Osteocyte (in vitro differentiated cells): ENCODE measurements at regions not wholly inside any gene's neighbourhood (a gene's known extent, or its start where the extent isn't known, plus 50 kb on each side); places are given as distances from the start of the nearest gene placed in this dataset.
"Not testable (repeated sequence)": the region's sequence is repeated elsewhere in the genome, so short reads cannot be mapped to it uniquely, and the experiment has no call there.

Experiments used
- DNase-seq: peaks from one replicate; pipeline ENCODE4 v3.0.0; 2021; ENCODE audit warnings: mixed read lengths; ENCODE audit not compliant: unreplicated experiment; ENCODE audit errors: extremely low spot score
- H3K27ac Mint-ChIP-seq: one replicate; pipeline ENCODE4 v1.8.0; 2021; ENCODE audit warnings: mild to moderate bottlenecking, mixed read lengths; ENCODE audit not compliant: unreplicated experiment
- H3K27me3 Mint-ChIP-seq: one replicate; pipeline ENCODE4 v1.8.0; 2021; ENCODE audit warnings: mixed read lengths; ENCODE audit not compliant: unreplicated experiment
- H3K36me3 Mint-ChIP-seq: one replicate; pipeline ENCODE4 v1.8.0; 2021; ENCODE audit warnings: mixed read lengths; ENCODE audit not compliant: unreplicated experiment
- H3K4me1 Mint-ChIP-seq: one replicate; pipeline ENCODE4 v1.8.0; 2021; ENCODE audit warnings: mixed read lengths; ENCODE audit not compliant: unreplicated experiment
- H3K4me3 Mint-ChIP-seq: one replicate; pipeline ENCODE4 v1.8.0; 2021; ENCODE audit warnings: mild to moderate bottlenecking, moderate library complexity, mixed read lengths; ENCODE audit not compliant: unreplicated experiment
- H3K9me3 Mint-ChIP-seq: one replicate; pipeline ENCODE4 v1.8.0; 2021; ENCODE audit warnings: mixed read lengths; ENCODE audit not compliant: unreplicated experiment
- CTCF ChIP-seq: fragments of 200-600 bp; sonication (generic); IDR thresholded peaks from 2 replicates; pipeline ENCODE4 v1.5.0; 2021; ENCODE audit warnings: antibody characterized with exemption, mild to moderate bottlenecking, moderate library complexity

- no peak for TF ChIP-seq CTCF
- no peak overlapping the region for H3K4me3 Mint-ChIP-seq
- peaks cover 39% of the 10 kb centered on the region for H3K4me1 Mint-ChIP-seq
- DNase-seq, result no peak
- no peaks in the 10 kb centered on the region for H3K27me3 Mint-ChIP-seq
- peaks cover 20% of the 10 kb centered on the region for H3K9me3 Mint-ChIP-seq
- no peaks in the 10 kb centered on the region for H3K36me3 Mint-ChIP-seq
- H3K27ac Mint-ChIP-seq, result peak overlapping the region; percentile 85
Observed at GRCh38 chr5:174645677-174646076, 78.7 kb upstream of the MSX2 start.

GRCh38 chr5:174648618-174649017 is 75.8 kb upstream of the MSX2 start:
- not testable (repeated sequence) for H3K27me3 Mint-ChIP-seq, H3K4me3 Mint-ChIP-seq
- H3K9me3 Mint-ChIP-seq, result peaks cover 20% of the 10 kb centered on the region

GRCh38 chr5:174649391-174649790 is 75.0 kb upstream of the MSX2 start:
- no peak for TF ChIP-seq CTCF
- Mint-ChIP-seq H3K4me1 (peaks cover 14% of the 10 kb centered on the region), H3K27me3 (peaks cover 5% of the 10 kb centered on the region), H3K4me3 (no peak overlapping the region), H3K9me3 (peaks cover 20% of the 10 kb centered on the region), H3K27ac (no peak overlapping the region), H3K36me3 (no peaks in the 10 kb centered on the region)
- DNase-seq, result no peak

More at GRCh38 chr5:174648618-174649017, 75.8 kb upstream of the MSX2 start:
- DNase-seq, H3K36me3 Mint-ChIP-seq, H3K27ac Mint-ChIP-seq: not testable (repeated sequence)
- peaks cover 22% of the 10 kb centered on the region for H3K4me1 Mint-ChIP-seq

- Mint-ChIP-seq H3K9me3 (no peaks in the 10 kb centered on the region), H3K27me3 (peaks cover 18% of the 10 kb centered on the region), H3K36me3 (no peaks in the 10 kb centered on the region), H3K4me3 (no peak overlapping the region), H3K27ac (no peak overlapping the region), H3K4me1 (peaks cover 3% of the 10 kb centered on the region)
- no peak for TF ChIP-seq CTCF
- no peak for DNase-seq
Observed at GRCh38 chr5:174654442-174654841, 69.9 kb upstream of the MSX2 start.

GRCh38 chr5:174655351-174655750 is 69.0 kb upstream of the MSX2 start:
- peaks cover 3% of the 10 kb centered on the region for H3K4me1 Mint-ChIP-seq
- no peak overlapping the region for H3K27ac Mint-ChIP-seq
- no peak for TF ChIP-seq CTCF
- no peaks in the 10 kb centered on the region for H3K36me3 Mint-ChIP-seq
- no peaks in the 10 kb centered on the region for H3K9me3 Mint-ChIP-seq
- DNase-seq, result no peak
- H3K4me3 Mint-ChIP-seq, result no peak overlapping the region
- peaks cover 23% of the 10 kb centered on the region for H3K27me3 Mint-ChIP-seq
